HEK293T (cell line): ENCODE measurements at regions not wholly inside any gene's neighbourhood (a gene's known extent, or its start where the extent isn't known, plus 50 kb on each side); places are given as distances from the start of the nearest gene placed in this dataset.

ENCODE experiments used
- FOXM1 ChIP-seq: fragments of 450-650 bp; IDR thresholded peaks from 2 replicates; pipeline ENCODE4 v1.6.1; 2017; ENCODE audit warnings: mild to moderate bottlenecking, borderline replicate concordance
- SUZ12 ChIP-seq: fragments of 450-650 bp; IDR thresholded peaks from 2 replicates; pipeline ENCODE4 v1.6.1; 2016; ENCODE audit warnings: mild to moderate bottlenecking

DNA sequence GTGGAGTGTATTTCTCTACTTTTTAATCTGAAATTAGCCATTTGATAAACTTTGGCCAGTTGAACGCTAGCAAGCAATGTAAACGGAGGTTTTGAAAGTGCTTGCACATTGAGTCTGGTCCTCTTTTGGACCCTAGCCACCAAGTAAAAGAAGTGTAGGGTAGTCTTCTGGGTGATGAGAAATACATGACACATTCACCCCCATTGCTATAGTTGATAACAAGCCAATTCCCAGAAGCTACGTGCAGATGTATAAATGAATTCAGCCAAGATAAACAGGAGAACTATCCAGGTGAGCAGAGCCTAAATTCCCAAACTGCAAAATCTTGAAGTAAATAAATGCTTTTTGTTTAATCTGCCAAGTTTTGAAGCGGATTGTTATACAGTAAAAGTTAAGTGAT, 965.4 kb upstream of the GRIA3 start:
- no peak for TF ChIP-seq FOXM1
- no peak for TF ChIP-seq SUZ12
